Fibroblast of skin of abdomen (primary cell): ENCODE measurements at regions not wholly inside any gene's neighbourhood (a gene's known extent, or its start where the extent isn't known, plus 50 kb on each side); places are given as distances from the start of the nearest gene placed in this dataset.
"Not testable (repeated sequence)": the region's sequence is repeated elsewhere in the genome, so short reads cannot be mapped to it uniquely, and the experiment has no call there.

Experiments
- DNase-seq: peaks from one replicate; pipeline ENCODE4 v3.0.0-alpha.2; 2013

DNA sequence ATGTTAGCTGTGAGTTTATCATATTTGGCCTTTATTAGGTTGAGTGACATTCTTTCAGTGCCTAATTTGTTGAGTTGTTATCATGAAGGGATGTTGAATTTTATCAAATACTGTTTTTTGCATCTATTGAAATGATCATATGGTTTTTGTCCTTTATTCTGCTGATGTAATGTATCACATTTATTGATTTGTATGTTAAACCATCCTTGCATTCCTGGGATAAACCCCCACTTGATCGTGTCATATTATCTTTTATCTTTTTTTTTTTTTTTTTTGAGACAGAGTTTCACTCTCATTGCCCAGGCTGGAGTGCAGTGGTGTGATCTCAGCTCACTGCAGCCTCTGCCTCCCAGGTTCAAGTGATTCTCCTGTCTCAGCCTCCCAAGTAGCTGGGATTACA is 51.9 kb upstream of the MFGE8 start:
- DNase-seq: not testable (repeated sequence)

DNA sequence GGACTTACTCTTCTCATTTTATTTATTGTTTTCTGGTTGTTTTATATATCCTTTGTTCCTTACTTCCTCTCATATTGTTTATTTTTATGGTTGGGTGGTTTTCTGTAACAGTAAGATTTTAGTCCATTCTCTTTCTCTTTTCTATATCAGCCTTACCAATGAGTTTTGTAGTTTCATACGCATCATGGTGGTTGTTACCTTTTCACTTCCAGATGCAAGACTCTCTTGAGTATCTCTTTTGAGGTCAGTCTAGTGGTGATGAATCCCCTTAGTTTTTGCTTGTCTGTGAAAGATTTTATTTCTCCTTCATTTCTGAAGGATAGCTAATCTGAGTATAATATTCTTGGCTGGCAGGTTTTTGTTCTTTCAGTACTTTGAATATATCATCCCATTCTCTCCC is 57.1 kb upstream of the MFGE8 start:
- DNase-seq: no peak

DNA sequence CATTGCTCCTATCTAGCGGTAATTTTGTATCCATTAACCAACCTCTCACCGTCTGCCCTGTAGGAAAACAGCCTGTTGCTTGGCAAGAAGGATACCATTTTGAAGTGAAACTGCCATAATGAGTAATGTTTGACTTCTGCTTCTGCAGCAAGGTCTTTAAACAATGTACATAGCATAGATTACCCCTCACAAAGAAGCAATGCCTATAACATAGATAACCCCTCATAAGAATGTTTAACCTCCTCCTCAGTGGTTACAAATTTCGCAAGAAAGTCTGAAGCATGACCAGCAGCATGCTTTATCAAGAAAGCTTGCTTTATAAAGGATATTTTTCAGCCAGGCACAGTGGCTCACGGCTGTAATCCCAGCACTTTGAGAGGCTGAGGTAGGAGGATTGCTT is 61.2 kb upstream of the MFGE8 start:
- peak; percentile 69 for DNase-seq

- peak; percentile 28 for DNase-seq
These were observed 62.7 kb upstream of the MFGE8 start for GRCh38 chr15:88975891-88976290.

DNA sequence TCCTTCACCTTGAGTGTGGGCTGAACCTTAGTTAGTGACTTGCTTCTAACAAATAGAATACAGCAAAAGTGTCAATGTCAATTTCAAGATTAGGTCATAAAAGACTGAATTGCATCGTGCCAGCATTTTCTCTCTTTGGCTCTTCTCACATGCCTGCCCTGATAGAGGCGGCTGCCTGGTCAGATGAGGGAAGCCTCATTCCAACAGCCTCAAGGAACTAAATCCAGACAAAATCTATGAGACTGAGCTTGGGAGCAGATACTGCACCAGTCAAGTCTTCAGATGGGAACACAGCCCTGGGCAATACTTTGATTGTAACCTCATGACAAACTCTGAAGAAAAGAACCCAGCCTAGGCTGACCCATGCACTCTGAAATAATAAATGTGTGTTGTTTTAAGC is 63.5 kb upstream of the MFGE8 start:
- DNase-seq: no peak

DNA sequence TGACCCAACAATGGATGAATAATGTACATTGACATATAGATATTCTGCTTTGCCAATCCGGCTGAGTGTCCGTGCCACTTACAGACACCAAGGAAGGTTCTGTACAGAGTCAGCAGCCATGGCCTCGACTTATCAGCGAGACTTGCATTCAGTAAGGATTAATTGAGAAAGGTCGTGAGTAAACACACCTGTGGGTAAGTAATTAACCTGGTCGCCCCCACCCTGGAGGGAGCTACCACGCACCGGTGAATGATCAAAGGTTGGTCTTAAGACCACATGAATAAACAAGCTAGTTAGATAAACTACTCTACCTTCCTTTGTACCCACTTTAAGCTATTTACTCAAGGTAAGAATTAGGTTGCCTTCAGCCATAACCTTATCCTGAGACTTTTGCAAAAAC is 66.5 kb upstream of the MFGE8 start:
- DNase-seq: no peak

DNA sequence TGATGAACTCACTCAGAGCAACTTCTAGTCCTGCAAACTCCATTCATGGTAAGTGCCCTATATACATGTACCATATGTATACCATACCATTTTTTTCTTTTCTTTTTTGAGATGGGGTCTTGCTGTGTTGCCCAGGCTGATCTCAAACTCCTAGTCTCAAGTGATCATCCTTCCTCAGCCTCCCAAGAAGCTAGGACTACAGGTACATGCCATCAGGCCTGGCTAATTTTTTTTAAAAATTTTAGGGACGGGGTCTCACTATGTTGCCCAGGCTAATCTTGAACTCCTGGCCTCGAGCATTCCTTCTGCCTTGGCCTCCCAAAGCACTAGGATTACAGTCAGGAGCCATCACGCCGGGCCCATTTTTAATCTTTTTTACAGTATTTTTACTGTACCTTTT is 67.3 kb upstream of the MFGE8 start:
- no peak for DNase-seq

DNA sequence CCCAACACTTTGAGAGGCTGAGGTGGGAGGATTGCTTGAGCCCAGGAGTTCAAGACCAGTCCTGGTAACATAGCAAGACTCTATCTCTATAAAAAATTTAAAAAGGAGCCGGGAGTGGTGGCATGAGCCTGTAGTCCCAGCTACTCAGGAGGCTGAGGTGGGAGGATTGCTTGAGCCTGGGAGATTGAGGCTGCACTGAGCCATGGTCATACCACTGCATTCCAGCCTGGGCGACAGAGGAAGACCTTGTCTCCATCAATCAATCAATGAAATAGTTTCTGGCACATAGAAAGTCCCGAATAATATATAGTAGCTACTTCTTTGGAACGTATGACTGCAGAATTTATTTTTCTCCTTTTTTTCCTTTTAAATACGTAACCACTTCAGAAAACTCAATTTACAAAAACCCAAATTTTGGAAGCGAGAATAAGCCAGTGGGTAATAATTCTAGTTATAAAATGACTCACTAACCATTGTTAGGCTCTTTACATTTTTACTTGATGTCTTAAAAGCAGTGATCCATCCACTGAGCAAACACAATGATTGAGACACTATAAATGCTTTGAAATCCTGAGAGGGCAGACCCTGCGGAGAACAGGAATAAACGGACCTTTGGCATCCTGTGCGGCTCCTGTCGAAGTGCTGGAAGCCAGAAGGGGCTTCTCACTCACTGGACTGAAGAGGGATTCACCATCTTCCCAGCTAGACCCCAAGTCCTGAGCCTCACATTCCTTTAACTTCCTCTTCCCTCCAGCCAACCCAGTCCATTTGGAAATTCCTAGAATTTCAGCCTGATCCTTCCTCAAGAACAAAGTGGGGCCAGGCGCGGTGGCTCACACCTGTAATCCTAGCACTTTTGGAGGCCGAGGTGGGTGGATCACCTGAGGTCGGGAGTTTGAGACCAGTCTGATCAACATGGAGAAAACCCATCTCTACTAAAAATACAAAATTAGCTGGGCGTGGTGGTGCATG is 68.4 kb upstream of the MFGE8 start:
- DNase-seq: peak; percentile 52

- DNase-seq: peak; percentile 65
These were observed 69.2 kb upstream of the MFGE8 start for GRCh38 chr15:88982304-88982945.

DNA sequence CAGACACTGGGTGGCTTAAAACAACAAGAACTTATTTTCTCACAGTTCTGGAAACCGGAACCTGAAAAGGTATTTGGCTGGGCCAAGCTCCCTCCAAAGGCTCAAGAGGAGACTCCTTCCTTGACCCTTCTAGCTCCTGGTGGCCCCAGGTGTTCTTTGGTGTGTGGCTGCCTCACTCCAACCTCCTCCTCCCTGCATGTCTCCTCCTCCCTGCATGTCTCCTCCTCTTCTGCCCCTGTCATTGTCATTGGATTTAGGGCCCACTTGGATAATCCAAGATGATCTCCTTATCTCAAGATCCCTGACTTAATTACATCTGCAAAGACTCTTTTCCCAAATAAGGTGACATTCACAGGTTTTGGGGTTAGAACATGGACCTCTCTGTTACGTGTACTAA is 69.8 kb upstream of the MFGE8 start:
- no peak for DNase-seq

DNA sequence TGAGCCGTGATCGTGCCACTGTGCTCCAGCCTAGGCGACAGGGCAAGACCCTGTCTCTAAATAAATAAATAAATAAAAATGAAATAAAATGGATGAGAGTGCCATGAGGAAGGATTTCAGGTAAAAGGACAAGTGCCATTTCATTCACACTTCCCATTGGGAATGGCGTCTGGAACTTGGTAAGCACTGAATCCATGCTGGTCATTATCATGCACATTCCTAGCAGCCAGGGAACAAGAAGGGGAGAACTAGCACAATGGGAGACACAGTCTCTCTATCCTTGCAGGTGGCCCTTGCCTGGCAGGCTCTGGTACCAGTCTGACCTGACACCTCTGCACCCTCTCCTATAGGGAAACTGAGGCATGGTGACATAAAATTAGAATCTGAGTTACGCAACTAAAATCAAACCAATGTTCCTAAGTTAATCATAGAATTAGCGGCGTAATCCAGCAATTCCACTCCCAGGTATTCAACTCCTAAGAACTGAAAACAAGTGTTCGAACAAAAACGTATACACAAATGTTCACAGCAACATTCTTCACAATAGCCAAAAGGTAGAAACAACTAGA is 70.8 kb upstream of the MFGE8 start:
- no peak for DNase-seq

DNA sequence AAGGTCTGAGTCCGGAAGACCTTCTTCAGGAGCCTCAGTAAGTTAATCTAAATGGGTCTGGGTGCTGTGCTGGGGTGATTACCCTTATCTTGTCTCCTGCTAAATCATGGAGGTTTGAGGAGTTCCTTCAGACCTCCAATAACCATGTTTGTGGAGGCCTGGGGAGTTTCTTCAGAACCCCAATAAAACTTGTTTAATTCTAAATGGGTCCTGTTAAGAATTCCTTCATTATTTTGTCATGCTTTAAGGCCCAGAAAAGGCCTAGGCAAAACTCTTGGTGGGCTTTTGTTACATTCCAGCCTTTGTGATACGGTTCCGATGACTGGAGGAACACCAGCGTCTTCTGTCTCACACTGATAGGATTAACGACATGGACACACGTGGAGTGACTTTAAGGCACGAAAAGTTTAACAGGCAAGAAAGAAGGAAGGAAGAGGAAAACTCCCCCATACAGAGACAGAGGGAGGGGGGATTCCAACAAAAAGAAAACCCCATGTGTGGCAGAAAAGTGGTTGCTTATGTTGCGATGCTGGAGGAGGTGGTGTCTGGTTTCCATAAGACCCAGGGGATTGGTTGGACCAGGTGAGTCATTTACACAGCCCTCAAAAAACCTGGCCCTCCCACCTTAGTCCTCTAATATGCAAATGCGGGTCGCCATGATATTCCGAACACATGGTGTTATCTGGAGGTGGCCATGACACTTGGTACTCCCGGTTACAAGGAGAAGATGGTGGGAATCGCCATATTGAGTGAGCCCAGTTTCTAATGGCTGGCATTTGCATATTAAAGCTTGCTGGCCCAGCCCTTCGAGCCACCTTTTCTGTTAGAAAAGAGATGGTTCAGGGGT is 72.6 kb upstream of the MFGE8 start:
- DNase-seq: no peak

DNA sequence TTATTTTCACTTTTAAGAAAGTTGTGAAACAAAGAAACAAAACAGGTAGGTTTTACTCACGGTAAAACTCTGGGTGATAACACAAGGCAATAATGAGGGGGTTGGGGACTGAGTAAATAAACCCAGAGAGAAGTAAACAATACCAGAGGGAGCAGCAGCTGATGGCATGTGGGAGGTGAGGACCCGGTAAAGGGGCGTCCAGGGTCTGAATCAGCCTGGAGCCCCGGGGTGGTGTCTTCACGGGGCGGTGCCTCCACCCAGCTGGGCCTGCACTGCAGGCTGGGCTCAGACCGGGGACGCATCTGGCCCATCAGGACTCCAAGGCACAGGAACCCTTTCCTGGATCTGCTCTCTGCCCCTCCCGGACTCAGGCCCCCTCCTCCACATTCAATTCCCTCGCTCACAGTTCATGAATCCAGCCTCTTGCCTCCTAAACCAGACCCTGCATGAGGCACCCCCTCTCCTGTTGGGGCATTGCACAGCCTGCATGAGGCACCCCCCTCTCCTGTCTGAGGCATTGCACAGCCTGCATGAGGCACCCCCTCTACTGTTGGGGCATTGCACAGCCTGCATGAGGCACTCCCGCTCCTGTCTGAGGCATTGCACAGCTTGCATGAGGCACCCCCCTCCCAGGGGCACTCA is 73.9 kb upstream of the MFGE8 start:
- no peak for DNase-seq

DNA sequence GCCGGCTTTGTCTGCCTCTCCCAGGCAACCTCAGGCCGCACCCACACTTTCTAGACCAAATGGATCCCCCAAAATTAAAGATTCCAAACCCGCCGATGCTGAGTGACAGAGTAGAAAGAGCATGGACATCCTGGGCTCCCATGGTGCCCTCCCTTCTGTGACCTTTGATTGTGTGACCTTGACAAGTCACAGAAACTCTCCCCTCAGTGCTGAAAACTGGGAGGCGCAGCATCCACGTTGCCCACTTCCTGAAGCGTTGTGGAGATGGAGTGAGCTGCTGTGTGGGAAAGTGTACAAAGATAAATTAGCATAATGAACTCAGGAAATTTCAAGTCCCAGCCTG is 74.4 kb upstream of the MFGE8 start:
- no peak for DNase-seq

GRCh38 chr15:88987934-88988671 is 74.9 kb upstream of the MFGE8 start:
- peak; percentile 75 for DNase-seq

DNA sequence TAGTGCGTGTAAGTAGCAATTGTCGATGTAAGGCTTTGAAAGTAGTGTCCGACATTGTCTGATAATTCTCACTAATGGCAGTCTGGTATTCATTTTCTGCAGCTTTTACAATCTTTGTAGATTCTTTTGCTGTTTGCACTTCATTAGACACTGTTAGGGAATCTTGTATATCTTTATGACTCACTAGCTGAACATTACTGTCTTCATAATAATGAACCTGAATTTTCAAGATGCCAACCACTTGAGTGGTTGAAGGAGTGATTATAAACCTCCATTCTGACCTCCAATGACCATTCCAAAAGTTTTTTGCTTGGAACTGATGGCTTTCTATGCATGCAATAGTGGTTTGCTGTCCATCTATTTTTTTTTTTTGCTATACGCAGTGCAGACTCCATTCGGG is 76.4 kb upstream of the MFGE8 start:
- DNase-seq: peak; percentile 95

GRCh38 chr15:88990185-88990679 is 77.1 kb upstream of the MFGE8 start:
- DNase-seq: no peak

- peak; percentile 42 for DNase-seq
These were observed 79.0 kb upstream of the MFGE8 start for GRCh38 chr15:88992216-88992615.

GRCh38 chr15:88992912-88993376 is 79.8 kb upstream of the MFGE8 start:
- DNase-seq: no peak

- DNase-seq: no peak
These were observed 80.5 kb upstream of the MFGE8 start for GRCh38 chr15:88993662-88994061.

DNA sequence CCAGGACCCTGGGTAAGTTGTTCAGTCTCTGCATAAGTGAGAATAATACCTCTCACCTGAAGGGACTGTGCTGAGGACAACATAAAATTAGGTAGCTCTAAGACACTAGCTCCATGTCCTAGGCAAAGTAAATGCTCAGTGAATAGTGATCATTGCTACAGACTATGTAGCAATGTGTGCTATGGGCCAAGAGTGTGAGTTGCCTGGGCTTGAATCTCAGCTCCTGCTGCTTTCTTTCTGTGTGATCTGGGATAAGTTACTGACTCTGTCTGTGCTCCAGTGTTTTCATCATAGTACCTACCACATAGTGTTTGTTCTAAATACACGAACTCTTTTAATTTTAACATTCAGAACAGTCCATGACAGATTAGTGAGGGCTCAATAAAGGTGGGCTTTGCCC is 81.1 kb upstream of the MFGE8 start:
- no peak for DNase-seq
